Endothelial cell (in vitro differentiated cells): ENCODE measurements at regions not wholly inside any gene's neighbourhood (a gene's known extent, or its start where the extent isn't known, plus 50 kb on each side); places are given as distances from the start of the nearest gene placed in this dataset.

Source experiments
- DNase-seq: peaks from one replicate; pipeline ENCODE4 v3.0.0; 2021; ENCODE audit warnings: low spot score
- H3K27ac Mint-ChIP-seq: one replicate; pipeline ENCODE4 v1.8.0; 2021; ENCODE audit warnings: mixed read lengths, inconsistent platforms; ENCODE audit not compliant: unreplicated experiment
- H3K27me3 Mint-ChIP-seq: one replicate; pipeline ENCODE4 v1.8.0; 2021; ENCODE audit warnings: mild to moderate bottlenecking, moderate library complexity, mixed read lengths, inconsistent platforms; ENCODE audit not compliant: unreplicated experiment
- H3K36me3 Mint-ChIP-seq: one replicate; pipeline ENCODE4 v1.8.0; 2021; ENCODE audit warnings: mild to moderate bottlenecking, low read depth, mixed read lengths, inconsistent platforms; ENCODE audit not compliant: unreplicated experiment
- H3K4me1 Mint-ChIP-seq: one replicate; pipeline ENCODE4 v1.8.0; 2021; ENCODE audit warnings: mild to moderate bottlenecking, mixed read lengths, inconsistent platforms; ENCODE audit not compliant: unreplicated experiment
- H3K4me3 Mint-ChIP-seq: one replicate; pipeline ENCODE4 v1.8.0; 2021; ENCODE audit warnings: mild to moderate bottlenecking, mixed read lengths, inconsistent platforms; ENCODE audit not compliant: unreplicated experiment
- H3K9me3 Mint-ChIP-seq: one replicate; pipeline ENCODE4 v1.8.0; 2021; ENCODE audit warnings: mixed read lengths, inconsistent platforms; ENCODE audit not compliant: unreplicated experiment
- TF ChIP-seq, protein P1 (sequence below): fragments of 200-600 bp; sonication (generic); IDR thresholded peaks from one replicate; pipeline ENCODE4 v1.5.0; 2021; ENCODE audit warnings: antibody characterized with exemption; ENCODE audit not compliant: unreplicated experiment

DNA sequence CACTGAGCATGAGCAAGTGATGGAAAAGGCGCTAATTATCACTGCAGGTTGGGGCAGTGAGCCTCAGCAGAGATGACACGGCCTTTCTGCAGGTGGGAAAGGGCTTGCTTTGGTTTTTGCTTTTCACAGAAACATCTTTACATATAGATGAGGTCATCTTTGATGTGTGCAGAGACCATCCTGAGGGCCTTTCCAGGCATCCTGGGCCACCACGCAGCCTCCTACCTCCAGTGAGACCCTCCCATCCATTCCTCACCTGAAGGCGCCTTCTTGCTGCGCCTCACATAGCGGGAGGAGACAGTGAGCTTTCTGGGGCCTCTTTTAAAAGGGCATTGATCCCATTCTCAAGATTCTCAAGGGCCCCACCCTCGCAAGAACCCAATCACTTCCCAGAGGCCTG, 235.3 kb upstream of the RAB6C start:
- TF ChIP-seq, protein P1, sequence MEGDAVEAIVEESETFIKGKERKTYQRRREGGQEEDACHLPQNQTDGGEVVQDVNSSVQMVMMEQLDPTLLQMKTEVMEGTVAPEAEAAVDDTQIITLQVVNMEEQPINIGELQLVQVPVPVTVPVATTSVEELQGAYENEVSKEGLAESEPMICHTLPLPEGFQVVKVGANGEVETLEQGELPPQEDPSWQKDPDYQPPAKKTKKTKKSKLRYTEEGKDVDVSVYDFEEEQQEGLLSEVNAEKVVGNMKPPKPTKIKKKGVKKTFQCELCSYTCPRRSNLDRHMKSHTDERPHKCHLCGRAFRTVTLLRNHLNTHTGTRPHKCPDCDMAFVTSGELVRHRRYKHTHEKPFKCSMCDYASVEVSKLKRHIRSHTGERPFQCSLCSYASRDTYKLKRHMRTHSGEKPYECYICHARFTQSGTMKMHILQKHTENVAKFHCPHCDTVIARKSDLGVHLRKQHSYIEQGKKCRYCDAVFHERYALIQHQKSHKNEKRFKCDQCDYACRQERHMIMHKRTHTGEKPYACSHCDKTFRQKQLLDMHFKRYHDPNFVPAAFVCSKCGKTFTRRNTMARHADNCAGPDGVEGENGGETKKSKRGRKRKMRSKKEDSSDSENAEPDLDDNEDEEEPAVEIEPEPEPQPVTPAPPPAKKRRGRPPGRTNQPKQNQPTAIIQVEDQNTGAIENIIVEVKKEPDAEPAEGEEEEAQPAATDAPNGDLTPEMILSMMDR: no peak
- no peak overlapping the region for H3K27ac Mint-ChIP-seq
- peaks cover 3% of the 10 kb centered on the region for H3K36me3 Mint-ChIP-seq
- H3K4me3 Mint-ChIP-seq: no peak overlapping the region
- H3K27me3 Mint-ChIP-seq: peaks cover 5% of the 10 kb centered on the region
- no peak for DNase-seq
- H3K9me3 Mint-ChIP-seq: no peaks in the 10 kb centered on the region
- peaks cover 3% of the 10 kb centered on the region for H3K4me1 Mint-ChIP-seq

DNA sequence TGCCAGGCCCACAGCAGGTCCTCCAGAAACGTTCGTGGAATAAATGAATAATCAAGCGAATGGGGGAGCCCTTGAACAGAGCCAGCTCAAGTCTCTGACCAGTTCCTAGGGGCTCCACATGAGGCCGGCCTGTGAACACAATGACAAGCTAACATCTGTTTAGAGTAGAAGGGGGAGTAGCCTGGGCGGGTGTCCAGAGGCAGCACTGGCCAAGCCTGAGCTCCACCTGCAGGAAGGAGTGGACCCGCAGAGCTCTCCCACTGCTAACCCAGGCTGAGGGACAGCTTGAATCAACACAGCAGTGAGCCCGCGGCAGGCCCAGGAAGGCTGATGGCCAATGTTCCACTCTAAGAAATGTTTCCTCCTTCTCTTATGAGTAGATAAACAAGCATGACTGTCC, 234.8 kb upstream of the RAB6C start:
- TF ChIP-seq, protein P1: no peak
- Mint-ChIP-seq H3K4me1 (peaks cover 3% of the 10 kb centered on the region), H3K4me3 (no peak overlapping the region), H3K9me3 (no peaks in the 10 kb centered on the region), H3K27me3 (peaks cover 5% of the 10 kb centered on the region), H3K36me3 (peaks cover 3% of the 10 kb centered on the region), H3K27ac (no peak overlapping the region)
- no peak for DNase-seq

DNA sequence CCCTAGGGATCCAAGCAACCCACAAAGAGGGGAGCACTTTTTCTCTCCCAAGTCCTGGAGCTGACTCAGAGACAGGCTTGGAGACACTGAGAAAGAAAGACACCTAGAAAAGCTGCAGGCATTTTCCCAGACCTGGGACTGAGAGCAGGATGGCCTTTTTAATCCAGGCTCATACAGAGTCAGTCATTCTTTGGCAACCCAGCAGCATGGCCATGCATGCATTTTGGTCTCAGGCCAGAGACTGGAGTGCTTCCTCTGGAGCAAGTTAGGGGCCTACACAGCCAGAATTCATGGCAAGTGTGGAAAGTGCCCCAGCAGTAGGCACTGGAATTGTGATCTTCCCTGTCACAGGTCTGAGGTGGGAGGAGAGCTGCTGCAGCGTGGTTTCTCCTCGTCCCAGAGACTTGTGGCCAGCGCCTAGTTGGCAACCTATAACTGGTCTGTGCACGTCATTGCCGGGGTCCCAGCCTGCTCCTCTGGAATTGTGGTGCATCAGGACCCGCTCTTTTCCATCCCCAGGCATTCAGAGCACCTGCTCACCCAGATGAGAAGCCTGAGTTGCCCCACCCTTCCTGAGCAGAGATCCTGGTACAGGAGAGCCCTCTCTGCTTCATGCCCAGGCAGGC, 231.9 kb upstream of the RAB6C start:
- H3K9me3 Mint-ChIP-seq: no peaks in the 10 kb centered on the region

DNA sequence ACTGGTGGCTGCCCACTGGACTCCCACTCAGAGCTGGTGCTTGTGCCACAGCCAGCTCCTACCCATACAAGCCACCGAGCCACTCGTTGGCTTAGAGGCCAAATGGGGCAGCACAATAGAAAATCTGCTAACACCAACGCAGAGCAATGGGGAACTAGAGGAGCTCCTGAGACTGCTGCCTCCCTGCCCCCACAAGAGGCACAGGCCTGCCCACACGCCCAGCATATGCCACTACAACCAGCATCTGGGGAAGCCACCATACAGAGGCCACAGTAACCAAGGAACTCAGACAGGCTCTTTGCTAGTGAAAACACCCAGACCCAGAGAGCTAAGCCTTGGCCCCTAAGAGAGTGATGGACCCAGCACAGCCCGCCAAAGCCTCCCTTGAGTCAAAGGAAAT, 231.2 kb upstream of the RAB6C start:
- H3K4me3 Mint-ChIP-seq: no peak overlapping the region
- H3K9me3 Mint-ChIP-seq: no peaks in the 10 kb centered on the region
- peaks cover 3% of the 10 kb centered on the region for H3K4me1 Mint-ChIP-seq
- H3K27ac Mint-ChIP-seq: no peak overlapping the region
- TF ChIP-seq, protein P1: no peak
- peaks cover 3% of the 10 kb centered on the region for H3K36me3 Mint-ChIP-seq
- peaks cover 5% of the 10 kb centered on the region for H3K27me3 Mint-ChIP-seq
- no peak for DNase-seq

More for the DNA sequence above, 231.9 kb upstream of the RAB6C start:
- Mint-ChIP-seq H3K4me1 (peaks cover 3% of the 10 kb centered on the region), H3K27me3 (peaks cover 5% of the 10 kb centered on the region), H3K36me3 (peaks cover 3% of the 10 kb centered on the region), H3K27ac (no peak overlapping the region), H3K4me3 (no peak overlapping the region)
- TF ChIP-seq, protein P1: no peak
- no peak for DNase-seq

DNA sequence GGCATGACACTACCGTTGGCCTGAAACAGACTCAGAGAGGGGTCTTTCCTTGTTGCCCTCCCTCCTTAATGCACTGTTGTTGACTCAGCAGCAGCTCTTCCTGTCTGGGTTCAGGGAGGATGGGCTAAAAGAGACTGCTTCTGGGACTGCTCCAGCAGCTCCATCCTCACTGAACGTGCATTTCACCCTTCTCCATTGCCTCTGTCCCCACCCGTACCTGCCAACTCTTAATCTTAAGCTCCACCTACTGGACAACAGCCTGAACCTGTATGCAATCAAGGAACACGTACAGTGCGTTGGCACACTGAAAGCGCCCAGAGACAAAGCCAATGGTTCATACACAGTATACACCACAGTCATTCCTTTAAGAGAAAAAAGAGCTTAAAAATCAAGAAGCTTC, 230.8 kb upstream of the RAB6C start:
- Mint-ChIP-seq H3K4me3 (no peak overlapping the region), H3K27ac (no peak overlapping the region)

More for the DNA sequence above, 230.8 kb upstream of the RAB6C start:
- Mint-ChIP-seq H3K27me3 (peaks cover 5% of the 10 kb centered on the region), H3K4me1 (peaks cover 3% of the 10 kb centered on the region), H3K9me3 (no peaks in the 10 kb centered on the region), H3K36me3 (peaks cover 3% of the 10 kb centered on the region)
- TF ChIP-seq, protein P1: no peak
- DNase-seq: no peak
